ENCODE measurements at regions not wholly inside any gene's neighbourhood (a gene's known extent, or its start where the extent isn't known, plus 50 kb on each side); places are given as distances from the start of the nearest gene placed in this dataset.

DNA sequence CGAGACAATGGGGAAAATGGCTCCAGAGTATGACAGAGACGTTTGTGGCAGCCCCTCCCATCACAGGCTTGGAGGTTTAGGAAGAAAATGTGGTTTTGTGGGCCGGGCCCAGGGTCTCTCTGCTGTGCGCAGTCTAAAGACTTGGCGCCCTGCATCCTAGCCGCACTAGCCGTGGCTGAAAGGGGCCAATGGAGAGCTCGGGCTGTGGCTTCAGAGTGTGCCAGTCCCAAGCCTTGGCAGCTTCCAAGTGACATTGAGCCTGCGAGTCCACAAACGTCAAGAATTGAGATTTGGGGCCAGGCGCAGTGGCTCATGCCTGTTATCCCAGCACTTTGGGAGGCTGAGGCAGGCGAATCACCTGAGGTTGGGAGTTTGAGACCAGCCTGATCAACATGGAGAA, 513.1 kb downstream of the PCDH17 start:
- WGBS, result 81% methylated on average over 3 of the region's 12 CpGs
- intact Hi-C loops (cut with DNase I), result no loop called here
- DNase-seq (ENCODE audit: extremely low spot score), result no peak
- Histone ChIP-seq H3K4me3 (no peak overlapping the region), H3K4me1 (no peaks in the 10 kb centered on the region), H3K9me3 (no peaks in the 10 kb centered on the region), H3K36me3 (no peaks in the 10 kb centered on the region), H3K27me3 (no peaks in the 10 kb centered on the region), H3K27ac (replicated peaks in 1 of 4) (no peak overlapping the region)
- no peak for TF ChIP-seq POLR2A (IDR thresholded peaks at IDR 0.05; ENCODE audit: low read depth)
- TF ChIP-seq EP300 (IDR thresholded peaks at IDR 0.05), result no peak
- TF ChIP-seq, protein P1, sequence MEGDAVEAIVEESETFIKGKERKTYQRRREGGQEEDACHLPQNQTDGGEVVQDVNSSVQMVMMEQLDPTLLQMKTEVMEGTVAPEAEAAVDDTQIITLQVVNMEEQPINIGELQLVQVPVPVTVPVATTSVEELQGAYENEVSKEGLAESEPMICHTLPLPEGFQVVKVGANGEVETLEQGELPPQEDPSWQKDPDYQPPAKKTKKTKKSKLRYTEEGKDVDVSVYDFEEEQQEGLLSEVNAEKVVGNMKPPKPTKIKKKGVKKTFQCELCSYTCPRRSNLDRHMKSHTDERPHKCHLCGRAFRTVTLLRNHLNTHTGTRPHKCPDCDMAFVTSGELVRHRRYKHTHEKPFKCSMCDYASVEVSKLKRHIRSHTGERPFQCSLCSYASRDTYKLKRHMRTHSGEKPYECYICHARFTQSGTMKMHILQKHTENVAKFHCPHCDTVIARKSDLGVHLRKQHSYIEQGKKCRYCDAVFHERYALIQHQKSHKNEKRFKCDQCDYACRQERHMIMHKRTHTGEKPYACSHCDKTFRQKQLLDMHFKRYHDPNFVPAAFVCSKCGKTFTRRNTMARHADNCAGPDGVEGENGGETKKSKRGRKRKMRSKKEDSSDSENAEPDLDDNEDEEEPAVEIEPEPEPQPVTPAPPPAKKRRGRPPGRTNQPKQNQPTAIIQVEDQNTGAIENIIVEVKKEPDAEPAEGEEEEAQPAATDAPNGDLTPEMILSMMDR (IDR thresholded peaks at IDR 0.05), result no peak
- no peak for TF ChIP-seq POLR2AphosphoS5 (IDR thresholded peaks at IDR 0.05)

DNA sequence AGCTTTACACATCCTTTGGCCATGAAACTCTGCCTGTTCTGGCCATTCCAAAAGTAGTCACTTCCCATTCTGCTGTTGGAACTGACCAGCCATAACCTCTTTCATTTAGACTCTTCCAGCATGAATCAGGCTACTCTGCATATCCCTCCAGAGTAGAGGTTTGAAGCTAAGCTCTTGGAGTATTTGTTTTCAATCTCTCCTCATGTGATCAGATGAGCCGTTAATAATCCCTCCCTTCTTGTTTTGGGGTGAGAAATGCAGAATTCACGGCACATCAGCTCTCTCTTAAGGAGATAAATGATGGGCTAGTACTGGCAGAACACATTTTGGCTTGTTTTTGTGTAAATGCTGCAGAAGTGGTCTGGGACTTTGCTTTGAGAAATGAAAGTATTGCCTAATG, 519.9 kb downstream of the PCDH17 start:
- Histone ChIP-seq H3K9me3 (no peaks in the 10 kb centered on the region), H3K4me1 (no peaks in the 10 kb centered on the region), H3K4me3 (no peak overlapping the region), H3K36me3 (no peaks in the 10 kb centered on the region), H3K27me3 (no peaks in the 10 kb centered on the region), H3K27ac (replicated peaks in 1 of 4) (no peak overlapping the region)
- 50% methylated on average over 2 of the region's 2 CpGs for WGBS
- no peak for DNase-seq (ENCODE audit: extremely low spot score)
- TF ChIP-seq, protein P1 (IDR thresholded peaks at IDR 0.05), result no peak
- no peak for TF ChIP-seq POLR2AphosphoS5 (IDR thresholded peaks at IDR 0.05)
- no peak for TF ChIP-seq EP300 (IDR thresholded peaks at IDR 0.05)
- no peak for TF ChIP-seq POLR2A (IDR thresholded peaks at IDR 0.05; ENCODE audit: low read depth)
- intact Hi-C loops (cut with DNase I), result no loop called here

DNA sequence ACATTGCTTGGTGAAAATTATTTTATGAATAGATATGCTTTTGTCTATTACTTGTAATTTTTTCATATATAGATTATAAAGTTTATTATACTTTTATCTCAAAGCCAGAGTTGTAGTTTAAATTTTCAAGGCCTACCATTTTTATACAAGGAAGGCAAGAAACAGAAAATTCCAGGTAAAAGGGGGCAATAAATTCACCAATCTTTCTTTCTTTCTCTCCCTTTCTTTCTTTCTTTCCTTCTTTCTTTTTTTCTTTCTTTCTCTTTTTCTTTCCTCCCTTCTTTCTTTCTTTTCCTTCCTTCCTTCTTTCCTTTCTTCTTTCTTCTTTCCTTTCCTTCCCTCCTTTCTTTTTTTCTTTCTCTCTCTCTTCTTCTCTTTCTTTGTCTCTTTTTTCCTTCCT, 529.4 kb downstream of the PCDH17 start:
- Histone ChIP-seq H3K9me3 (no peaks in the 10 kb centered on the region), H3K27ac (replicated peaks in 1 of 4) (no peak overlapping the region), H3K4me1 (no peaks in the 10 kb centered on the region), H3K36me3 (no peaks in the 10 kb centered on the region), H3K27me3 (no peaks in the 10 kb centered on the region), H3K4me3 (no peak overlapping the region)
- intact Hi-C loops (cut with DNase I), result no loop called here
- no peak for DNase-seq (ENCODE audit: extremely low spot score)
- TF ChIP-seq, protein P1 (IDR thresholded peaks at IDR 0.05), result no peak
- no peak for TF ChIP-seq POLR2AphosphoS5 (IDR thresholded peaks at IDR 0.05)
- no peak for TF ChIP-seq POLR2A (IDR thresholded peaks at IDR 0.05; ENCODE audit: low read depth)
- TF ChIP-seq EP300 (IDR thresholded peaks at IDR 0.05), result no peak

DNA sequence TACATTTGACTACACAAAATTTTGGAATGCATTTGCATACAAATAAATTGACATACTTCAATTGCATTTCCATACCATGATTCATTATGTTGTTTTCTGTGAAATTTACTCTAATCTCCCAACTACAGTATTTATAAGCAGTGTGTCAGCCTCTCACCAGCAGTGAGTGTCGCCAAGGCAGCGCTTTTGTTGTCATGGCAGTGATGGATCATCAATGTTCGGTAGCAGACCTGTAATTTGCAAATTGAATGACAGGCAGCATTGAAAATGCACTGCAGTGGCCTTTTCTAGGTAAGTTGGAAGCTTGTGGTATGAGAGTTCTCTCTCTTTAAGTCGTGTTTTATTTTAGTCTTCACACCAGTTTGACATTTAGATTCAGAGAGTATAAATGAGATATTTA, 534.1 kb downstream of the PCDH17 start:
- 51% methylated on average over 4 of the region's 4 CpGs for WGBS
- no peaks in the 10 kb centered on the region for H3K9me3 ChIP-seq
- intact Hi-C loops (cut with DNase I), result no loop called here
- no peak overlapping the region for H3K27ac ChIP-seq (replicated peaks in 1 of 4)
- TF ChIP-seq POLR2A (IDR thresholded peaks at IDR 0.05; ENCODE audit: low read depth) (no peak), POLR2AphosphoS5 (IDR thresholded peaks at IDR 0.05) (no peak), EP300 (IDR thresholded peaks at IDR 0.05) (no peak)
- TF ChIP-seq, protein P1 (IDR thresholded peaks at IDR 0.05), result no peak
- no peaks in the 10 kb centered on the region for H3K36me3 ChIP-seq
- DNase-seq (ENCODE audit: extremely low spot score), result no peak
- H3K4me1 ChIP-seq, result no peaks in the 10 kb centered on the region
- H3K4me3 ChIP-seq, result no peak overlapping the region
- no peaks in the 10 kb centered on the region for H3K27me3 ChIP-seq

DNA sequence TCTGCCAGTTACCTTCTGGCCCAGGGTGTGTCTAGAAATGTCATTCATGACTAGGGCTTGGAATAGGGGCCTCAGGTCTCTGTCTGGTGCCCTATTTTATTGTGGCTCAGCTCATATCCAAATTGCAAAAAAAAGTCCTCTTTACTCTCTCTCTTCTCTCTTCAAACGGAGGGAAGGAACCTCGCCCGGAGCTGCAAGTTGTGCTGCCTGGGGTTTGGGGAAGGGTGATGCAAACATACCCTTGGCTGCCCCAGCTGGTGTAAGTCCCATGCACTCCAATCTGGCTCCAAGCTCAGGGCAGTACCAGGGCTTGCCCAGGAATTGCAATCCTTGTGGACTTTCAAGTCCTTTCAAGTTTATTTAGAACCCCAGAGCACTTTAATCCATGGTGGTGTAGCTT, 549.6 kb downstream of the PCDH17 start:
- no peak for DNase-seq (ENCODE audit: extremely low spot score)
- intact Hi-C loops (cut with DNase I), result no loop called here
- TF ChIP-seq EP300 (IDR thresholded peaks at IDR 0.05), result no peak
- 100% methylated on average over 3 of the region's 3 CpGs for WGBS
- Histone ChIP-seq H3K27ac (replicated peaks in 1 of 4) (no peak overlapping the region), H3K9me3 (peaks cover 0 to 10% (median 0%) of the 10 kb centered on the region in 4 donors), H3K4me3 (no peak overlapping the region), H3K4me1 (no peaks in the 10 kb centered on the region), H3K36me3 (no peaks in the 10 kb centered on the region), H3K27me3 (no peaks in the 10 kb centered on the region)
